Stimulated activated CD8-positive, alpha-beta memory T cell treated with anti-CD3 and anti-CD28 coated beads, Interleukin-12 subunit alpha, Interleukin-12 subunit beta, amount 100 ng/mL, for 1 hour (primary cell): ENCODE measurements at regions not wholly inside any gene's neighbourhood (a gene's known extent, or its start where the extent isn't known, plus 50 kb on each side); places are given as distances from the start of the nearest gene placed in this dataset.

Source experiments
- DNase-seq: peaks from one replicate; pipeline ENCODE4 v3.0.0-alpha.2; 2020; ENCODE audit warnings: low read depth

- DNase-seq = no peak
Observed at GRCh38 chr1:184219414-184219813, 167.4 kb upstream of the C1orf21 start.

GRCh38 chr1:184219883-184220282 lies 166.9 kb upstream of the C1orf21 start:
- DNase-seq = no peak

- DNase-seq = no peak
Observed at GRCh38 chr1:184221087-184221486, 165.7 kb upstream of the C1orf21 start.

- DNase-seq = peak; percentile 29
Observed at GRCh38 chr1:184222652-184223052, 164.2 kb upstream of the C1orf21 start.

- no peak for DNase-seq
Observed at GRCh38 chr1:184223216-184223615, 163.6 kb upstream of the C1orf21 start.

GRCh38 chr1:184225283-184226099 lies 161.3 kb upstream of the C1orf21 start:
- DNase-seq = no peak

DNA sequence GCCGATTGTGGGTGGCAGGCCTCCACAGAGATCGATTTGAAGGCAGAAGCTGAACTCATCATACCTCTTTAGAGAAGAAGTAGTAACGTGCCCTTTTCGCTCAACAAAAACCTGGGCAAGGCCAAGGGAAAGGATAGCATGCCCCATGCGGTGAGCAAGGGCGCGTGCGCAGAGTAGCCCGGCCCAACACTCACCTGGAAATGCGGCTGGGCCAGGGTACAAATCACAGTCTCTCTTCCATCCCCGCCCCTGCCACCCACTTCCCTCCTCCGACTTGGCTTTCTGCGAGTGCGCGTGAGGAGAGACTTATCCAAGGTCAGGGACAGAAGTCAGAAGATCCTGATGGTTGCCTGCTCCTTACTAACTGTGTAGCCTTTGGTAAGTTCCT lies 160.7 kb upstream of the C1orf21 start:
- DNase-seq = no peak

GRCh38 chr1:184228558-184228957 lies 158.3 kb upstream of the C1orf21 start:
- no peak for DNase-seq

- no peak for DNase-seq
Observed at GRCh38 chr1:184237588-184237987, 149.2 kb upstream of the C1orf21 start.

GRCh38 chr1:184241446-184241845 lies 145.4 kb upstream of the C1orf21 start:
- no peak for DNase-seq

DNA sequence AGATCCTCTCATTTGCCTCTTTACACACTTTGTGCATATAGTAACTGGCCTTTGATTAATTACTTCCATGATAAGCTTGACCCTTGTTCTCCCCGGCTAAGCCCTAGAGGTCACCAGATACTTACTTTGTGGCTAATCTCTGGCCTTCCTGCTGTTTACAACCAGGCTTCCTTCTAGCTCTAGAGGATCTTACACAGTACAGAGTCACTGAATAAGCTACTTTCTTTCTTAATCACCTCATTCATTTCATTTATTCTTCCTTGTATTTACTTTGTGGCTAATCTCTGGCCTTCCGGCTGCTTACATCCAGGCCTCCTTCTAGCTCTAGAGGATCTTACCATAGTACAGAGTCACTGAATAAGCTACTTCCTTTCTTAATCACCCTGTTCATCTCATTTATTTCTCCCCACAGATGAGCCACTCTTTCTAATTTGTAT lies 144.3 kb upstream of the C1orf21 start:
- no peak for DNase-seq

GRCh38 chr1:184244962-184245361 lies 141.9 kb upstream of the C1orf21 start:
- DNase-seq = no peak

DNA sequence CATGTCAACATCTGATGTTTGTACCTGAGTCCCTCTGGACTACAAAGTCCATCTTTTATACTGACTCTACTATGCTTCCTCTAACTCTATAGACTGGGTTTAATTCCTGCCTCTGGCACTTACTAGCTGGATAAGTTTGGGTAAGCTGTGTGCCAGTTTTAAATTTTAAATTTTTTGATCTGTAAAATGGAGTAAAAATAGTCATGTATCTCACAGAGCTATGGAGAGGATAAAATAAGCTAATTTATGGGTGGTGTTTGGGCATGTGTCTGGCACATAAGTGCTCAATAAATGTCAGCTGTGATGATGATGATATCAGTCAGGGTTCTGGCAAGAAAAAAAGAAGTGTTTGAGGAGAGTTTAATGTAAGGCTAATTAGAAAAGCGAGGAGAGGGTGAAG lies 139.2 kb upstream of the C1orf21 start:
- no peak for DNase-seq

- no peak for DNase-seq
Observed at GRCh38 chr1:184253921-184254320, 132.9 kb upstream of the C1orf21 start.

DNA sequence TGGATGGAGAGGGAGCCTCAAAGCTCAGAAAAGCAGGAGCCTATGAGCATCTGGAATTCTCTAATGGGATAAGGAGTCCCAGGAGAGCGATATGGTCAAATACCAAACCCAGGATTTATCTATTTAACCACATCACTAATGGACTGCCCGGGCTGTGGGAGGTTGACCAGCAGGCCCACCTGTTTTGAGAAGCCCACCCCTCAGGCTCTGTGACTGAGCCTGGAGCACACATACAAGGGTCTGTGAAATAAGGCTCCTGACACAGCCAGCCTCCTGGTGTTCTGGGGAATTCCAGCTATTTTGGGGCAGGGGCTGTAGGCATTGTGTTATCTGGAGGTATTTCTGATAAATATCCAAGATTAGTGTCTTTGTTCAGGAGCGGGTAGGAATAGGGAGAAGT lies 132.0 kb upstream of the C1orf21 start:
- DNase-seq = no peak

GRCh38 chr1:184255560-184255959 lies 131.3 kb upstream of the C1orf21 start:
- no peak for DNase-seq

- DNase-seq = no peak
Observed at GRCh38 chr1:184257873-184258272, 129.0 kb upstream of the C1orf21 start.

GRCh38 chr1:184258525-184258924 lies 128.3 kb upstream of the C1orf21 start:
- no peak for DNase-seq

DNA sequence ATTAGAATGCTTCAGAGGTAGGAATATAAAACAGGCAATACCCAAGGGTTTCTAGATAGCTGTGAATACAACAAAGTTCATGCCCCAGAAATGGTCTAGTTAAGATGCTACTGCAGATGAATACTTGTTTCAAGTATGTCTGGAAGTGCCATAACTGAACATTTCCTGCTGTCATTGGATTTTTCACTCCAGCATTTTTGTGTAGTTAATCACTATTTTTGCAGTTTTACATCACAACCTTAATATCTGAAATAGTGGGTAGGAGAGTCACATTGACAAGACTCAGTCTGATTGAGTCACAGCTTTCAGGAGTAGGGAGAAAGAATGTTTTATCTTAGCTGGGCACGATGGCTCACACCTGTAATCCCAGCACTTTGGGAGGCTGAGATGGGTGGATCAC lies 126.4 kb upstream of the C1orf21 start:
- no peak for DNase-seq

DNA sequence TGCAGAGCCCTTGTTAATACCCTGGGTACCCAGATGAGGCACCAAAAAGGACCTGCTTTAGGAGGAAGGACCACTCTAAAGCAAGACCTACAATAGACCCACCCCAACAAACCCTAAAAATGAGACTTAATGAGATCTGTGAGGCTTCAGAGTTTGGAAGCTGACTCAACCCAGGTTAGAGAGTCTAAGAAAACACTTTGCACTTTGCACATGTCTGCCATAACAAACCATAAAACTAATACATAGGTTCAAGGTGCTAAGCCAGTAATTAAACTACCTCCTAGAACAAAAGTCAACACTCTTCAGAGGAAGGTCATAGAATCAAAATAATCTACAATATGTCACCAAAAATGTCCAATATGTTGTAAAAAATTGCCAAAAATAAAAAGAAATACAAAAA lies 124.7 kb upstream of the C1orf21 start:
- DNase-seq = no peak

DNA sequence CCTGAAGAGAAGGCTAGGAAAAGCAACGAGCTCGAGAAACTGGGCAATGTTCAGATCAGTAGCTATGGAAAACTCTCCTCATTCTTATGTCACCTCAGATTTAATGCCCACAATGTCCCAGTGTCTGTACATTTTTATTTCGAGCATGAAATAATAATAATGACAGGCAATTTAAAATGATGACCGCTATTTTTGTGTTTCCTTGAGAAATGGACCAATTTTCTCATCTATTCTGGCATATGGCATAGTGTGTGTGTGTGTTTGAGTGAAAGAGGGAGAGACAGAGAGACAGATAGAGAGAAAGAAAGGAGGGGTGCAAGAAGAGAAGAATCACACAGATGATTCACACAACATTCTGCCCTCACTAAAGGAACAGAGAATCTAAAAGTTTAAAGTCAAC lies 119.1 kb upstream of the C1orf21 start:
- no peak for DNase-seq

DNA sequence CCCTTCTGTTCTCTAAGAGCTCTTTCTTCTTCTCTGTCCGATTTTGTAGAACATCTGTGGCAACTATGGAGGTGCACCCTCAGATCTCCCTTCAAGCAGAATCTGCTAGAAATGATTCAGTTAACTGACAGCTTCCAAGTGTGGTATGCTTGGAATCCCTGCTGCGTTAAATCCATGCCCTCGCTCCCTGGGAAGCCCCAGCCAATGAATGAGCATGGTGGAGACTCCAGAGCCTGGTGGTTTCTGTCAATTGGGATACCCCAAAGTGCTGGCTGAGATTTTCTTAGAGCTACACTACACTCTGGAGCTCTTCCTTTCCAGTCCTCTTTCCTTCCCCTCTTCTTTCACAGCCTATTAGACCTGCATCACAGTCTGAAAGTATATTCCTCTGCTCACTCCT lies 116.3 kb upstream of the C1orf21 start:
- DNase-seq = no peak

DNA sequence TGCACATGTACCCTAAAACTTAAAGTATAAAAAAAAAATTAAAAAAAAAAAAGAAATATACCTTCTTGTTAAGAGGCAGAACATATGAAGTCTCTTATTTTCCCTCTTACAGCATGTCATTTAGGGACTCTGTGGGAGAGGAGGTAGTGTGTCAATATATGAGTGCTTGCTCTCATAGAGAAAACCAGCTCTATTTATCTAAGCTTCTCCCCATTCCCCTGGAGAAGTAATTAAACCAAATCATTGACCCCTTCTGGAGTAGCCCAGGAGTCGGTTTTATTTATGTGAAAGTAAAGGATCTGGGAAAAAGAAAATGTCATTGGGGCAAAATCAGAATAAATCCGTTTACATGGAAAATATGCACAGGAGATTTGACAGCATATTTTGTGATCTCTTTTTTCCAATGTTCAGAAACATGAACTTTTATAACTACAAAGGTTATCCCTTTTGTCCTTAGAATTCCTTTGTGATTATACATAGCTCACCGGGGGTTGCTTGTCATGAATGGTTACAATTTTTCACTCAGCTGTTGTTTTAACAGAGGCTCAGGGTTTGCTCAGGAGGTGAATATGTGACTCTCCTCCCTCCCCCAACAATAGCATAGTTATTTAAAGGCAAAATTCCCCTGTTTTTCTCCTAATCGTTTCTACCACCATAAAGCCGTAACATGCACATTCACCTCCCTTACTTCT lies 114.5 kb upstream of the C1orf21 start:
- no peak for DNase-seq

- DNase-seq = no peak
Observed at GRCh38 chr1:184276416-184276815, 110.4 kb upstream of the C1orf21 start.
